Amniotic epithelial cell (primary cell): ENCODE measurements at regions not wholly inside any gene's neighbourhood (a gene's known extent, or its start where the extent isn't known, plus 50 kb on each side); places are given as distances from the start of the nearest gene placed in this dataset.
"Not testable (repeated sequence)": the region's sequence is repeated elsewhere in the genome, so short reads cannot be mapped to it uniquely, and the experiment has no call there.

Source experiments
- DNase-seq: peaks from one replicate; pipeline ENCODE4 v3.0.0-alpha.2; 2010; ENCODE audit warnings: low read depth

DNA sequence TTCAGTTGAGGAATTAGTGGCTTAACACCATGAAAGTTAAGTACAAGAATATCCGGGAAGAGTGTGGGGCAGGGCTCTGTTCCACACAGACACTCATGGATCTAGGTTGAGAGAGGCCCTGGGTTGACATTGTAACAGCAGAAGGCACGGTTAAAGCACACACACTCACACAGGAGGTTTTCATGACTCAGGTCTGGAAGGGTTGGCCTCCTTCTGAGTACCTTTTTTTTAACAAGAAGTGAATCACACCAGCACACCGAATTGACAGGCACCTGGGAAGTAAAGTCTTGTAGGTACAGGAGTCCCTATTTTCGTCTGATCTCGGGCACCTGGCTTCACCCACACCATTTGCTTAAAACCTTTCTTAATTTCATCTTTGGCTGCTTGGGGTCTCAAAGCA lies 509.4 kb upstream of the ADARB2 start:
- DNase-seq: no peak

DNA sequence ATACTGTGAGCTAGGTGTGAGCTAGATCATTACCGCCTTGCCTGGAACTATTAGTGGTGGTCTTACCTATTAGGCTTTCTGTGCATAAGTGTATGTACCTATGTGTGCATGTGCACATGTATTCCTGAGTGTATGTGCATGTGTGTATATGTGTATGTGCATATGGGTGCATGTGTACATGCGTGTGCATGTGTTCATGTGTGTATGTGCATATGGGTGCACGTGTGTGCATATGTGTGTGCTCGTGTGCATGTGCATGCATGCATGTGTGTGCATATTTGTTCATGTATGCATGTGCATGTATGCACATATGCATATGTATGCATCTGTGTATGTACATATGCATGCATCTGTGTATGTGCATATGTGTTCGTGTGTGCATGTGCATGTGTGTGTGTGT lies 508.3 kb upstream of the ADARB2 start:
- no peak for DNase-seq

DNA sequence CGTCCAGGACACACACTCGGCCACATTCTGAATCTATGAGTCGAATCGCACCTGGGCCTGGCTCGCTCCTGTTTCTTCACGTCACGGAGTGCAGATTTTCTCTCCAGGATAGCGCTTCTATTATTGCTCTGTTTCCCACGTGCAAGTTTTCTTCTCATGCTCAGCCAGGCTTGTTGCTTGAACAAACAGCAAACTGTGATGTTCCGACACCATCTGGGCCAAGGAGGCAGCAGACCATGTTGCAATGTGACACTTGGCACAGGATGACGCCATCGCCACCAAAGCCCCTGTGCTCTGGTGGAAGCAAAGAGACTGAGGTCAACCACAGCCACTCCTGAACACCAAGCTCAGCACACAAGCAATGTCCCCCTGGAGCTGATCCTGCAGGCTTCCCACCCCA lies 507.1 kb upstream of the ADARB2 start:
- DNase-seq: no peak

DNA sequence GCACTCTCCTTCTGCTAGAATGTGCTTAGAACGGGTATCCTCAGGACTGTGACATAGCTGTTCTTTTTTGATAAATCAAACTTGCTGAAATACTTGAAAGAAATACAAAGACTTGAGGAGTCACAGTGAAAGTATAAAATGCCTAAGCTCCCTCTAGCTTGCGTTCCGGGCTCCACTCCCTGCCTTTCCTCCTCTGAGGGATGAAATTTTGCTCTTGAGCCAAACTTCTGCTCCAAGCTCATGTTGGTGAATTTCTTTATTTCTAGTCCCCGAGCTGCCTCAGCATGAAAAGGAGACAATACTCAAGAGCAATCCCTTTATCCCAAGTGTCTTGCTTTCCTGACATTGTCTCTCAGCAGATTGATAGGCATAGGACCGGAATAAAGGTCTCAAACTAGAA lies 499.6 kb upstream of the ADARB2 start:
- DNase-seq: no peak

DNA sequence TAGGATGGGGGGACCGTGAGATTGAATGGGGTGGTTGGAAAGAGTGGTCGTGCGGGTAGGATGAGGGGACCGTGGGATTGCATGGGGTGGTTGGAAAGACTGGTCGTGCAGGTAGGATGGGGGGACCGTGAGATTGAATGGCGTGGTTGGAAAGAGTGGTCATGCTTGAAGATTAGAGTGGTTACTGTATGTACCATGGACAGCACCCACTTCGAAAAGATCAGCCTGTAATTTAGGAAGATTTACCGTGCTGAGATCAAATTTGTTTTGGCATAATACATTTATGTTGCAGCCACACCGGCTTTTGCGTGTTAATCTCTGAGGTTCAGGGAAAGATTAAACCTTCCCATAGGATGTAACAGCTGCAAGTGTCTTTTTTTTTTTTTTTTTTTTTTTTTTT lies 495.2 kb upstream of the ADARB2 start:
- no peak for DNase-seq

DNA sequence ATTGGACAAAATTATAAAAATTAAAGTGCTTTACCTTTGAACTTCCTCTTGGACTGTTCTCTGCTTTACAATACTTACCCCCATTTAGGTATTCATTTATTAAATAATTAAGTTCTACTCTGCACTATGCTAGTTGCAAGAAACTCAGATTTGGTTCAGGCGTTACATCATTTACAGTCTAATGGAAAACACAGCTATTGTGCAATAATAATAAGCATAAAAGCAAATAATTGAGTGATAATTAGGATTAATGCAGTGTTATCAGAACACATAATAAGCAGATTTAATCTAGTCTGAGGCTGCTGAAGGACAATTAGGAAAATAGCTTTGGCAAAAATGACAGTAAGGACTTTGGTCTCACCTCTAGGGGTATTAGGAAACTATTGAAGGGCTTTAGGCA lies 493.2 kb upstream of the ADARB2 start:
- DNase-seq: no peak

DNA sequence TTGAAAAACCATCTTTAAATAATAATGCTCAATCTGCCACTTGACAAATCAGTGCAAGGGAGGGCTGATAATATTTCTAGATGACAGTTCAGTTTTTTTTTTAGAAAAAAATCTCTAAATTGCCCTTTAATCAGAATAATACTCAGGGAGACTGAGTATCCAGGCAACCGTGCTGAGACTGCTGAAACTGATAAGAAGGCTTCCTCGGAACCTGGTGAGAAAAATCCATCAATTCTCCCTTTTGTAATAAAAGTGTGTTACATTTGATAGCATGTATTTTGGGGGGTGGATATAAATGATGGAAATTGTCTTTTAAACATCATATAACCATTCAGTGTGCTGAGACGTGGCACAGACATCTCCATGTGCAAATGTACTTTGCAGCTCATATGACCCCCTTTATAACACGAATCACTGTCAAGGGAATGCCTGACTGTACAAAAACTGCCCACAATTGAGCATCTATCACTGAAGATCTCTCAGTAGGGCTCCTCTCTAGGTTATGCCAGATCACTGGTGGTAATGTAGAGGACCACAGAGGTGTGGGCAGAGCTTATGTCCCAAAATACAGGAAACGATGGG lies 491.1 kb upstream of the ADARB2 start:
- DNase-seq: no peak

DNA sequence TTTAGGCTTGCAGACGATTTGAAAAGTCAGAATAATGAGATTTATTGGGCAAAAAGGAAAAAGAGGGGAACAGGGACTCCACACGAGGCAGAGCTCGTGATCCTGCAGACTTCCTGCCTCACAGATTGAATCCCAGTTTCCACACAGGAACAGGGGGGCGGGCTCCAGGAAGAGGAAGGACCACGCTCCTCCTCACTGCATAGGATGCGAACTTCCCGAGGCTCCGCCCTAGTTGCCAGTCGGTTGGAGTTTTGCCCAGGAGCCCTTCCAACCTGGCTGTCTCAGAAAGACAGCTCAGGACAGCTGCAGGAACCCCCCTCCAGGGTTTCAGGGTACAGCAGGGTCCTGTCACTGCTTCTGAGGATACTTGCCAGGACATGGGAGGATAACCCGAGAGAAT lies 488.3 kb upstream of the ADARB2 start:
- DNase-seq: no peak

DNA sequence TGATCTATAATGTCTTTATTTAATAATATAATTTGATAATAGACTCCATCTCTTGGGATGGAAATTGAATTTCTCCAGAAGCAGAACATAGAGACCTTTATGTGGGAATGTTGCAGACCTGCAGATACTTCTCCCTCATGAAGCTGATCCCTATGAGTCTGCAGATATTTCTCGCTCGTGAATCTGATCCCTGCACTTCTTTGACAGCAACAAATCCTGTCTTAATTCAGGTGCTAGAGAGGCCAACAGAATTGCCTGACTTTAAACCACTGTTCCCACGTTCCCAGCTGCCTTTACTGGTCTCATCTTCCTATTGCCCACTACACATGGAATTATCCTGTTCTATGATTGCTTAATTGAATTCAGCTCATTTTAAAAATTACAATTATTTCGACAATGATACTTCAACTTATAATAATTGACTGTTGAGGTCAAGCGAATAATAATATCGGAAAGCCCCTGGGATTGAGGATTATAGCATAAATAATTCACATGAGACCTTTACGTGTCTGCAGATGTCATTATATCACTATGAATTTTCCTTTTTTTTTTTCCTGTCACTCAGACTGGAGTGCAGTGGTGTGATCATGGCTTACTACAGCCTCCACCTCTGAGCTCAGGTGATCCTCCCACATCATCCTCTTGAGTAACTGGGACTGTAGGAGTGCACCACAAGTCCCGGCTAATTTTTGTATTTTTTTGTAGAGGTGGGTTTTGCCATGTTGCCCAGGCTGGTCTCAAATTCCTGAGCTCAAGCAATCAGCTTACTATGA lies 486.4 kb upstream of the ADARB2 start:
- no peak for DNase-seq

DNA sequence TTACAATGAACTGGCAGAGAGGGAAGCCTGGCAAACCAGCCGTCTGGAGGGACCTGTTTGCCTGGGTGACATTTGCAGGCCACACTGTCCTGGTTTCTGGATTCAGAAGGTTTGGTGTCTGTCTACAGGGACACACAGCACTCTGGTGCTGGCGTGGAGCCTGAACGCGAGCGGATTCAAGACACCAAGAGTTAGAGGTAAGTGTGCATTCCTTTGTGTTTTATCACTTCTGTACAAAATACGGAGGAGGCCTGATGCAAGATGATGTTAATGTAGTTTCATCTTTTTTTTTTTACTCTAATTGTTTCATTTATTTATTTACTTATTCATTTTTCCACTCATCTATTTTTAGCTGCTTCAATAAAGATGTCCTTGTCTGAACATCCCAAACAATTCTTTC lies 485.3 kb upstream of the ADARB2 start:
- no peak for DNase-seq

DNA sequence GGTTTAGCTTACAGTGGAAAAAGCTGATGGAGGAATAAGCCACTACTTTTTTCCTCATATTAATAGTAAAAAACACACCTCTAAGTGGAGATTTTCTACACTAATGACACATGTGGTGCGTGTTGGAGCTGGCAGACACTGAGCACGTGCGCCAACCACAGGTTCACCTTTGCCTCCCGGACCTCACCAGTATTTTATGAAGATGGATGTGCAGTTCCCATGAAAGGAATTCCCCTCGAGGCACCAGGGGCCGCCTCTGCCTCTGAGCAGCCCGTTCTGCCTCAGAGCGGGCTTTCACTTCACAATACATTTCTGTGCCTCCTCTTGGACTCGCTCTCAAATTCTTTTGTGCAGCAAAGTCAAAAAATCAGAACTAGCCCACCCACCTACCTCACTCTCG lies 477.5 kb upstream of the ADARB2 start:
- DNase-seq: no peak

DNA sequence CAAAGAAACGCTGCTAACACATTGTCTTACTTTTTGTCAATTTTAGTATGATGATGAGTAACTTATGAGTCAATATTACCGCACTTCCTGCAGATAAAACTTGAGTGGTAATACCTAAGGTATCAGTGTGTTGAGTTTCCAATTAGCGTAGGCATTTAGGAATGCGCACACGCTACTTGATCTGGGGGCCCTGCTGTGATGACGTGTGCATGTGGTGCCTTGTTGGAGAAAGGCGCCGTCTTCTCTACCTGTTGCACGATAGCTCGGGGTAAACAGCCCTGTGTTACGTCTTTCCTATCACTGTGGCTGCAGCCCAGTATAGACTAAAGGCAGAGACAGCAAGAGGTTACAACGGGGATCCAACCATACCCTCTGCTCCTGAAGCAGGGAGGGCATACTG lies 476.8 kb upstream of the ADARB2 start:
- DNase-seq: peak; percentile 15

DNA sequence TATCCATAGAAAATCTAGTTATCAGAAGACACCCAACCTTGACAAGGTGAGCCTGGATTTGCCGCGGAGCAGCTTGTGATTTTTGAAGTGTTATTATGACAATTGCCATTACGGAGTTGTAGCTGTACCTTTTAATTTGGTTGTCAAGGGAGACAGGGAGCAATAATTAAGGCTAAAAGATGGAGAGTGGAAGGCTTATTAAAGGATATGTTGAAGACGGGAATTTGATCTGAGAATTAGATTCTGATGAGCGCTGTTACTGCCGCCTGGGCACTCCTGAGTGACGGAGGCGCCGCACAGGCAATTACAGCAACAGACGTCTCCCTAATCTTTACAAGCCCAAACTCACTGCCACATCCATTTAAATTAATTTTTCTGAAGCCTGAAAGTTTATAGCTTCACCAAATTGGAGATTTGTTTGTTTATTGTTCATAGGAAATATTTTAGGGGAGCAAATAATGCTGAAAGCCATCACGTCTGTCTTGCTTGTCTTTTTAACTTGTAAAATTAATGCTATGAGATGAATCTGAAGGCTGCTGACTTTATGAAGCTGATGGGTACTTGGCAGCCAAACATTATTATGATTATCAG lies 475.0 kb upstream of the ADARB2 start:
- no peak for DNase-seq

DNA sequence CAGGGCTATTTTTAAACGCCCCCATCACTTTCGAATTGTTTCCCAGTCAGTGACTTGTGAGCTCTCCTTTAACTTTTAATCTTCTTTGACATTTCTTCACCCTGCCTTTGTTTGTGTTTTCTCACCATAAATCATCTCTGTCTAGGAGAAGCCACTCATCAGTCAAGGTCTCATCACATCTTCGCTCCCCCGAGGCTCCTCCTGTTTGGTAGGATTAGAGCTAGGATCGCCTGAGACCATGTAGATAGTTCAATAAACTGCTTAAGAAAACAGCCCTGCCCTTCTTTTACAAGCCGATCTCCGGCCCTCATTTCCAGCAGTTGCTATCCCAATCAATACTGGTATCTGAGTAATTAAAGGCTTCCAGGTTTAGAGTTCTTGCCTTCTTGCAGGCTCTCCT lies 472.8 kb upstream of the ADARB2 start:
- DNase-seq: no peak

DNA sequence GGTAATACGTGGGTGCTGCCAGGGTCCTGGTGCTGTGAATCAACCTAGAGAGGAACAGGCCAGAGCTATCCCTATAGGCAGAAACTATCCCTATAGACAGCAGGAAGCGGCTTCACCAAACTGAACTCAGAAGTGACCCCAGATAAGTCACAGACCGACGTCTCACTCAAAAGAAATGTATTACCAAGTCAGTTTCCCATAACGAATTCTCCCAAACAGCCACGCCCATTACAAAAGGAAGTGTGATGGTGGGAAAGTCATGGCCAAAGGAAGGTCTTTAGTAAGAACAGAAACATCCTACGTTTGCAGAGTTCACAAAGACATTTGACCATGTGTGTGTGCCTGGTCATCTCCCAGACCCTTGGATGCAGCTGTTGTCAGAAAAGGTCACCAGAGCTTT lies 470.8 kb upstream of the ADARB2 start:
- no peak for DNase-seq

DNA sequence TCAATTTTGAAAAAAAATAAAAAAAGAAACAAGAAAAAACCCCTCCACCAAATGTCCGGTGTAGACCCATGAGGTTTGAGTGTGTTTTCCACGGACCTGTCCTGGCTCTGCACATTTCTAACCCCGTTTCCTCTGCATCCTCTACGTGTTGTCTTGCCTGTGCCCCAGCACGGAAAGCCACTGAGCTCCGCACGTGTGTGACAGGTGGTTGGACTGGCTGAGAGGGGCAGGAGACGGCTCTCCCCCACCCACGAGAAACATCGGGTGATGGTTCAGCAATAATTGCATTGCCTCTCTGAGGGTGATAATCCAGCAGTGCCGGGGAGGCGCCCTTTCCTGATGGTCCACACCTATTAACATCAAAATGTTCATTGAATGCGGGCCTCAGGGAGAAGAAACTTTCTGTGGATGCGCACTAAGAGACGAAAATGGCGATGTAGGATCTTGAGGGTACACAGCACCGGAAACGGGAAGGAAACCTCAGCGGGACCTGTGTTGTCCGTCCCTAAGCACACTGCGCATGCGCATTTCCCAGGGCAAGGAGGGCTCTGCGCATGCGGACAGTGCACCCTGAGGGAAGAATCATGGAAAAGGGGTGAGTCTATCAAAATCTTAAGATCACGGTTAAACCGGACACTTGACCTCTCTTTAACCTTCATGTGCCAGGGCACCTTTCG lies 470.1 kb upstream of the ADARB2 start:
- no peak for DNase-seq

DNA sequence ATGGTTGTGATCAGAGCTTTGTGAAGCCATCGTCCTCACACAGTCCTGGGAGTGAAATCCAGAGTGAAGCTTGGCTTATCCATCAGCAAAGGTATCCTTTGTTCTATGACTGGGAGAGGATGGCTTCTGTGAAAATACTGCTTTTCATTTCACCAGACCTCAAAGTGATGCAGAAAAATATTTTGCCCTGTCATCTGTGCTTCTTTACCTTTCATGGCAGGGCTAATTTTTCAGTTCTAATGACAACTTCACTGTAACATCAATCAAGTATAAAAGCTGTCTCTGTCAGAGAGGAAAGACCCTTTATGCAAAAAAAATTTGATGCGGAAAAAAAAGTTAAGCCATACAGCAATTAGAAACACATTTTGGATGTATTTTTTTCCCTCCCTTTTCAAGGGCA lies 468.1 kb upstream of the ADARB2 start:
- no peak for DNase-seq

DNA sequence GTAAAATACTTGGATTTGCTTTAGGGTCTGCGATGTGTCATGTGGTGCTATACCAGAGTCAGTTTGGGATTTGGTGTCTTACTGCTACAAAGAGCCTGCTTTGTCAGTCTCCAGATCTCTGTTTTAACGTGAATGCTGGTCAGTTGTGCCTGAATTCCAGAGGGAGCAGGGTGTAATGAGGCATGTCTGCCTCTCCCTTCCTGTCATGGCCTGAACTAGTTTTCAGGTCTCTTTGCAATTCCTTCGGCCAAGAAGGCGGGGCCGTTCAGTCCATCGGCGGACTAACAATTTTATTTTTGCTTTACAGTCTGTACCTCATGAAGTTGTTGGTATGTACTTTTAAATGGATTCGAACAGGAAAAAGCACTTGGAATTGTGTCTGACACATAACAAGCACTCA lies 465.1 kb upstream of the ADARB2 start:
- DNase-seq: no peak

DNA sequence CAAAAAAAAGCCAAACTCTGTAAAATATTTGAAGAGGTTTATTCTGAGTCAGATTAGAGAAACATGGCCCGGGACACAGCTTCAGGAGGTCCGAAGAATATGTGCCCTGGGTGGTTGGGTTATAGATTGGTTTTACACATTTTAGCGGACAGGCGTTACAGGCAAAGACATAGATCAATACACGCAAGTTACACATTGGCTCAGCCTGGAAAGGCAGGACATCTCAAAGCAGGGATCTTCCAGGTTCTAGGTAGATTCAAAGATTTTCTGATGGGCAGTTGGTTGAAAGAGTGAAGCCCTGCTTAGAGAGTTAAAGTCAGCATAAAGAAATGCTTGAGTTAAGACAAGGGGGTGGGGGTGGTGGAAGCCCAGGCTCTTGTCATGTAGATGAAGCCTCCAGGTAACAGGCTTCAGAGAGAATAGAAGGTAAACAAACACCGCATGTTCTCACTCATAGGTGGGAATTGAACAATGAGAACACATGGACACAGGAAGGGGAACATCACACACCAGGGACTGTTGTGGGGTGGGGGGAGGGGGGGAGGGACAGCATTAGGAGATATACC lies 464.3 kb upstream of the ADARB2 start:
- DNase-seq: no peak

DNA sequence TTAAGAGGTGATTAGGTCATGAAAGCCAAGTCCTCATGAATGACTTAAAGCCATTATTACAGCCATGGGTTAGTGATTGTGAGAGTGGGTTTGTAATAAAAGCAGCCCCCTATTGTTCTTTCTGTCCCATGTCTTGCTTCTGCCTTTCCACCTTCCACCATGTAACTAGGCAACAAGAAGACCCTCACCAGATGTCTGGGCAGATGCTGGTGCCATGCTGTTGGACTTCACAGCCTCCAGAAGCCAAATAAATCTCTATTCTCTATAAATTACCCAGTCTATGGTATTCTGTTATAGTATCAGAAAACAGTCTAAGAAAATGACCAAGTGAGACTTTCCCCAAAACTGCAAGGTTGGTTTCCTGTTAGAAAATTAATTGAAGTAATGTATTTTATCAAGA lies 460.3 kb upstream of the ADARB2 start:
- DNase-seq: no peak

DNA sequence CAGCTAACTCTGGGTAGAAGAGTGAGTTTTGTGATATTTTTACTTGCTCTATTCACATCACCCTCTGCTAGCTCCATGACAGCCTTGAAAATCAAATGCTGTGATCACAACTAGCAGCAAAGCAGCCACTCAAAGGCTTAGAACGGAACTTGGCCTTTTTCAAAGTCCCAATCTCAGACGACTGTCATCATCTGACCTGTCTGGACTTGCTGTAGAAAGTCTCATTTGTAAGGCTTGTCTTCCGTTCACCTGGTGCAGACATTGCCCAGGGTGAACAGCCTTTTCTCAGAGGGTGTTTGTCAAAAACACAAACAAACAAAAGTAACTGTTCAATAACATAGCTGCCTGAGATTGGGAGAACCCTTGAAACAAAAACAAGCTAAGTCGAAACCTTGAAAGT lies 458.9 kb upstream of the ADARB2 start:
- DNase-seq: no peak

DNA sequence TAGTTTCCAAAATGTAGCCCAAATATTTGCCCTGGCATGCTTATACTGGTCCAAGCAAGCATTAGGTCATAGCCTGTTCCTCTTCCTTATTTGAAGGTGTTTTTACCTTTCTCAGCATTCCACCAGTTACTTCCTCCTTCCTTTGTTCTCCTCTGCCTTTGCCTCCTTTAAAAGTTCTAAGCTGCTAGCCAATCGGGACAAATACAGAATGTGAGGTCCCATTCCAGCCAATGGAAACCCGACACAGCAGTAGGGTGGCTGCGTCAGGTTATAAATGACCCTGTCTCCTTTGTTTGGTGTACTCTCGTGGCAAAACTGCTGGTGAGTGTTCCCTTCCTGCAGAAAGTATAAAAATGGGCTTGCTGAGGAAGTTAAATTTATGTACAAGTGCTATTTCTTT lies 452.0 kb upstream of the ADARB2 start:
- DNase-seq: not testable (repeated sequence)

DNA sequence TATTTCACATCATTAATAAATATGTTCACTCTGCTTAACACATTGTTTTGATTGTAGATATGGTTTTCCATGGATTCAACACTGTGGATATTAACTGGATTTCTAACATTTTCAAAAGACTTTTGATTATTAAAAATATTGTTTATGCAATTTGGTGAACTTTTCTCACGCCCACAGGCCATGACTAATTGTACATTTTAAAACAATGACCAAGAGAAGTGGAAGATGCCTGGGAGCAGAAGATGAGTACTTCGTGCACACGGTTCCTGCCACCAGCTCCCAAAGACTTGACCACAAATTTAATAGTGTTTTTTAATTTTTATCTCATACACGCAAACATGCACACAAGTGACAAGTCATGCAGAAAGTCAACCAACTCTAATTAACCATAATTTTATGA lies 451.0 kb upstream of the ADARB2 start:
- no peak for DNase-seq
